ENCODE measurements at regions not wholly inside any gene's neighbourhood (a gene's known extent, or its start where the extent isn't known, plus 50 kb on each side); places are given as distances from the start of the nearest gene placed in this dataset.

GRCh38 chr4:14259936-14260335, 632.4 kb upstream of the BOD1L1 start:
- DNase-seq (ENCODE audit: low spot score) = no peak
- TF ChIP-seq CTCF (IDR thresholded peaks at IDR 0.05; ENCODE audit: extremely low read depth, insufficient read depth, missing control alignments) = no peak
- in situ Hi-C loops (cut with MboI; ENCODE audit: low pct_unique_long_range_greater_than_20kb, low sequenced_read_pairs, unreplicated experiment) = no loop called here

- no peak for TF ChIP-seq CTCF (IDR thresholded peaks at IDR 0.05; ENCODE audit: extremely low read depth, insufficient read depth, missing control alignments)
- no peak for DNase-seq (ENCODE audit: low spot score)
- in situ Hi-C loops (cut with MboI; ENCODE audit: low pct_unique_long_range_greater_than_20kb, low sequenced_read_pairs, unreplicated experiment) = no loop called here
These were observed 633.1 kb upstream of the BOD1L1 start for GRCh38 chr4:14260591-14260990.

GRCh38 chr4:14262221-14262620, 634.7 kb upstream of the BOD1L1 start:
- in situ Hi-C loops (cut with MboI; ENCODE audit: low pct_unique_long_range_greater_than_20kb, low sequenced_read_pairs, unreplicated experiment) = no loop called here
- DNase-seq (ENCODE audit: low spot score) = no peak
- no peak for TF ChIP-seq CTCF (IDR thresholded peaks at IDR 0.05; ENCODE audit: extremely low read depth, insufficient read depth, missing control alignments)

- in situ Hi-C loops (cut with MboI; ENCODE audit: low pct_unique_long_range_greater_than_20kb, low sequenced_read_pairs, unreplicated experiment) = no loop called here
- DNase-seq (ENCODE audit: low spot score) = no peak
- TF ChIP-seq CTCF (IDR thresholded peaks at IDR 0.05; ENCODE audit: extremely low read depth, insufficient read depth, missing control alignments) = no peak
These were observed 636.9 kb upstream of the BOD1L1 start for GRCh38 chr4:14264437-14264836.

- in situ Hi-C loops (cut with MboI; ENCODE audit: low pct_unique_long_range_greater_than_20kb, low sequenced_read_pairs, unreplicated experiment) = no loop called here
- no peak for TF ChIP-seq CTCF (IDR thresholded peaks at IDR 0.05; ENCODE audit: extremely low read depth, insufficient read depth, missing control alignments)
- DNase-seq (ENCODE audit: low spot score) = no peak
These were observed 638.1 kb upstream of the BOD1L1 start for GRCh38 chr4:14265651-14266050.

- TF ChIP-seq CTCF (IDR thresholded peaks at IDR 0.05; ENCODE audit: extremely low read depth, insufficient read depth, missing control alignments) = no peak
- DNase-seq (ENCODE audit: low spot score) = no peak
- in situ Hi-C loops (cut with MboI; ENCODE audit: low pct_unique_long_range_greater_than_20kb, low sequenced_read_pairs, unreplicated experiment) = no loop called here
These were observed 640.0 kb upstream of the BOD1L1 start for GRCh38 chr4:14267373-14268060.
